Gastroesophageal sphincter (tissue), 3 donors: ENCODE measurements at regions not wholly inside any gene's neighbourhood (a gene's known extent, or its start where the extent isn't known, plus 50 kb on each side); places are given as distances from the start of the nearest gene placed in this dataset.
"Not testable (repeated sequence)": the region's sequence is repeated elsewhere in the genome, so short reads cannot be mapped to it uniquely, and the experiment has no call there.

Experiments
- CTCF ChIP-seq, 4 experiments: fragments of 200-600 bp in 2 of 4; fragments of 450-650 bp in 2 of 4; sonication (generic) in 1 of 4; IDR thresholded peaks; one replicate each; pipeline ENCODE4 v1.5.1; 2017 to 2019; ENCODE audit warnings: antibody characterized with exemption in 4 of 4, mild to moderate bottlenecking in 2 of 4, moderate library complexity in 2 of 4
- POLR2A ChIP-seq, 2 donors: fragments of 450-650 bp; IDR thresholded peaks; one replicate each; pipeline ENCODE4 v1.6.1; 2017; ENCODE audit warnings: antibody characterized with exemption in 2 of 2, mild to moderate bottlenecking in 2 of 2, moderate library complexity in 1 of 2
- POLR2AphosphoS5 ChIP-seq: sonication (generic); formaldehyde crosslinking; IDR thresholded peaks from one replicate; pipeline ENCODE4 v1.6.1; 2017; ENCODE audit warnings: antibody characterized with exemption

GRCh38 chr9:62874745-62875599, 1685.1 kb downstream of the SPATA31A7 start:
- TF ChIP-seq CTCF (IDR thresholded peaks at IDR 0.05); POLR2A (IDR thresholded peaks at IDR 0.05); POLR2AphosphoS5: not testable (repeated sequence)
